ENCODE measurements at regions not wholly inside any gene's neighbourhood (a gene's known extent, or its start where the extent isn't known, plus 50 kb on each side); places are given as distances from the start of the nearest gene placed in this dataset.

DNA sequence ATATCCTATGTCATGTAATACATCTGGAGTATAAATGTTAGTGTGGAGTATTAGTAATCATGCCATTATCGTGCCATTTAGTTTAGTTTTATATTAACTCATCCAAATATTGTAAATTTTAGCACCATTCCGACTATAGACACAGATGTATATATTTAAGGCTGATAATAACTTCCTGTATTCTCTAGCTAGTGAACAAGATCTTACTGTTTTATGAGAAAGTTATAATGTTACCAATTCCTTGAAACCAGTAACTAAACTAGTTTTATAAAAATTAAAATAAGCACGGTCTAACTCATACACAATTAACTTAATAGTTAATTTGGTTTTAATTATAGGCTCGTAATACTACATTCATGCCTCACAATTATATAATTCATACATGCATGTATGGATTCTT is 808.6 kb downstream of the USP25 start:
- Mint-ChIP-seq H3K4me1 (no peaks in the 10 kb centered on the region), H3K27ac (no peak overlapping the region), H3K36me3 (ENCODE audit: low read depth) (no peaks in the 10 kb centered on the region), H3K9me3 (no peaks in the 10 kb centered on the region), H3K4me3 (no peak overlapping the region), H3K27me3 (no peaks in the 10 kb centered on the region)
- DNase-seq (no peak), ATAC-seq (no peak)

DNA sequence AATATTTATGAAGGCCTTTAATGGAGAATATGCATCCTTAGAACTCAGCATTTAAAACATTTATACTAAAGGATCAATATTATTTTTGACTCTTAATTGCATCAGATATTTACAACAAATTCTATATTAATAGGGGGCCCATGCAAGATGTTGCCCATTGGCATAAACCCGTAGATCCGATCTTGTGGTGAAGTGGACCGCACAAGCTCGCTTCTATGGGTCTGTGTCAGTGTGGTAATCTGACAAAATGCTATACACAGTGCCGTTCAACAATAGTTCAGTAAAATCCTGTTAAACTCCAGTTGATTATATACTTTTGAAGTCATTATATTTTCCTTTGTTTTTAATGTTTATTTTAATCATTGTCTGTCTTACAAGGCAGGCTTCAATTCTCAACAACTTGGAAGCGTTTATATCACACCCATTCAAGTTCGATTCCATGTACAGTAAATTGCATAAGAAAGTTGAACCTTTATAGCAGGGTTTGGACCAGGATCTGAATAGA is 809.2 kb downstream of the USP25 start:
- H3K27me3 Mint-ChIP-seq = no peaks in the 10 kb centered on the region
- H3K9me3 Mint-ChIP-seq = no peaks in the 10 kb centered on the region
- DNase-seq (no peak), ATAC-seq (no peak)
- H3K27ac Mint-ChIP-seq = no peak overlapping the region
- no peaks in the 10 kb centered on the region for H3K36me3 Mint-ChIP-seq (ENCODE audit: low read depth)
- H3K4me1 Mint-ChIP-seq = no peaks in the 10 kb centered on the region
- no peak overlapping the region for H3K4me3 Mint-ChIP-seq

DNA sequence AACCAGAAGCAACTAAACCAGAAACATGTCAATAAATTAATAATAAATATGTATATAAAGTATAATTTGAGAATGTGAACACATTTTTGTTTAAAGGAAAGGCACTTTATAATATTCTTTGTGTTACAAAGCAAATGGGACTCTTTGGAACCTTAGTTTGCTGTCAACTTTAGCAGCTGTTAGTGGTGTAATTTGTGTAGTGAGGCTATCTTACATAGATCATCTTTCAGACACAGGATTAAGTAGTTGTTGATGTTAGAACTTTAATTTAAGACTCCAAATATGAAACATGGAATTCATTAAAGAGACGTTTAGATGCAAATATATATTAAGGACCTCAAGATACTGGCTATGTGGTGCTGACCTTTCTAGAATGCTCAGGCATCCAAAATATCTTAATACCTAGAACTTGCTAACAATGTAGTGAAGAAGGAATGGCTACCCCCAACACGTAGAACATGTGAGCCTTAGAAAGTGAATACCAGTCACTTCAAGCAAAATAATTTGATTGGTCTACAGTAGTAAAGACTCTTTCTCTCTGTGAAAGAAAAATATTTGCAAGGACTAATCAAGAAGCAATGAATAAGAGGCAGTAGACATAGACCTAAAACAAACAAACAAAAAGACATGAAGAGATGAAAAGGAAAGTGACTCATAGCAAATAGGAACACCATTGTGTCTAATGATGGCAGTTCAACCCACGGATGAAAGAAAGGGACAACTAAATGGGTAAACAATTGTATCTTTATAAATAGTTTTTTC is 811.4 kb downstream of the USP25 start:
- H3K9me3 Mint-ChIP-seq = peaks cover 9% of the 10 kb centered on the region
- H3K27me3 Mint-ChIP-seq = no peaks in the 10 kb centered on the region
- no peak for ATAC-seq
- no peak for DNase-seq
- no peaks in the 10 kb centered on the region for H3K4me1 Mint-ChIP-seq
- no peak overlapping the region for H3K27ac Mint-ChIP-seq
- no peak overlapping the region for H3K4me3 Mint-ChIP-seq
- H3K36me3 Mint-ChIP-seq (ENCODE audit: low read depth) = no peaks in the 10 kb centered on the region

DNA sequence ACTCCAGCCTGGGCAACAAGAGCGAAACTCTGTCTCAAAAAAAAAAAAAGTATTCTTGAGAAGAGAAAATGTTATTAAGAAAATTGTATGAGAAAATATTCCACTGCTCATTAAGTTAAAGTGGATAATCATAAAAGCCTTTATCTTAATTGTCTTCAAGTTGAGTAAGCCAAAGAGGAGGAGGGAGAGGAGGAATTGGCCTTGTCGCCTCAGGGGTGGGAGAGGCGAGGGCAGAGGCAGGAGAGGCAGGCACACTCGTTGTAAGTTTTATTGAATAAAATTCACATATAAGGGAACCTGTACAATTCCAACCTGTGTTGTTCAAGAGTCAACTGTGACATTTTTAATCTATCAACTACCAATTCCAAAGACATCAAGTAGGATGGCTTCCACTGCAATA is 820.3 kb downstream of the USP25 start:
- ATAC-seq = no peak
- no peaks in the 10 kb centered on the region for H3K36me3 Mint-ChIP-seq (ENCODE audit: low read depth)
- no peaks in the 10 kb centered on the region for H3K4me1 Mint-ChIP-seq
- H3K9me3 Mint-ChIP-seq = peaks cover 5% of the 10 kb centered on the region
- DNase-seq = no peak
- no peaks in the 10 kb centered on the region for H3K27me3 Mint-ChIP-seq
- no peak overlapping the region for H3K27ac Mint-ChIP-seq
- H3K4me3 Mint-ChIP-seq = no peak overlapping the region

DNA sequence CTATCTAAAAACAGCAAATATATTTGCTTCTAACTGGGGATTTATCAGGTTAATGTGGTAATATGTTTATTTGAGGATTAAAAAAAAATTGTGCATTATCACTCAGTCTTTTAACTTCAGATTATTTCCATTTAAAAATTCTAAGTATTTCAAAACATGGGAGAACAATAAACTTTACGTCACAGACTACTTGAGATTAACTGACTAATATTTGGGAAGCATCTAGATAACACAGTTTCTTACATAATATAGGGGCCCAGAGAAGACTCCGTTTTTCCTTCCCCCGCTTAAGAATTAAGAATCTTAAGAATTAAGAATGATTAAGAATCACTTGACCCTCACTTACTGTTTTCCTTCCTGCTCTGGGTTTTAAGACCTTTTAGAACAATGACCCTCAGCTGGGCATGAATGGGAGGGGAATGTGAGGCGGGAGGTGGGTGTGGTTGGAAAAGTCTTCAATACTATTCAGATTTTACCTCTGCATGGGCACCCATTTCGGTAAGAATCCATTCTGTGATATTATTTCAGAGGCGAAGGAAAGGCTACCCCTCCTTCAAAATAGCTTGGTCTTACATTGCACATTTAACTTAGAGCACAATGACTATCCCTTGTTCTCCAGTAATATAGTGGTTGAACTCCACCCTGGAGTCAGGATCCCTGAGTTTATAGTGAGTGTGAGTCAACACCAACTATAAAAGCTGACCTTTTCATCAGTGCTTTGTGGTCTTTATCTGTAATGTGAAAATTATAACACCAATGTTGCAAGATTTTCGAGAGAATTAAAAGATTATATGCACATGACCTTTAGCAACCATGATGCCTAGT is 821.3 kb downstream of the USP25 start:
- DNase-seq = no peak

DNA sequence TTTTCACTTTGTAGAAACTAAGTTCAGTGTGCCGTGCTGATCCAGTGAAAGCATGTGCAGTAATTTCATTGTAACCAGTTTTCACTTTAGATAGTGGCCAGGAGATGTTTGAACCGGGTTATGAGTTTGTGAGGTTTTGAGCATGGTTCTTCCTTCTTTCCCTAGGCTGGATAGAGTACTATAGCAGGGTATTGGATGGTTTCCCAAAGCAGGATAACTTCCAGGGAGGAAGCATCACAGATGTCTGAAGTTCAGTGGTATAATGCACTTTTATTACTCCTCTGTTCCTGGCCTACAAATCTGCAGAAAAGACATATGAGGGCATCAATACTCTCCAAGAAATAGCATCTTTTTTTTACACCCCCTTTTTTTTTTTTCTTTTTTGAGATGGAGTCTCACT is 823.1 kb downstream of the USP25 start:
- DNase-seq = no peak
- Mint-ChIP-seq H3K4me1 (no peaks in the 10 kb centered on the region), H3K36me3 (ENCODE audit: low read depth) (no peaks in the 10 kb centered on the region), H3K27me3 (no peaks in the 10 kb centered on the region), H3K27ac (no peak overlapping the region), H3K9me3 (no peaks in the 10 kb centered on the region), H3K4me3 (no peak overlapping the region)
- no peak for ATAC-seq

More for the DNA sequence above, 821.3 kb downstream of the USP25 start:
- Mint-ChIP-seq H3K27ac (no peak overlapping the region), H3K27me3 (no peaks in the 10 kb centered on the region), H3K4me3 (no peak overlapping the region), H3K36me3 (ENCODE audit: low read depth) (no peaks in the 10 kb centered on the region), H3K9me3 (no peaks in the 10 kb centered on the region), H3K4me1 (no peaks in the 10 kb centered on the region)
- no peak for ATAC-seq

DNA sequence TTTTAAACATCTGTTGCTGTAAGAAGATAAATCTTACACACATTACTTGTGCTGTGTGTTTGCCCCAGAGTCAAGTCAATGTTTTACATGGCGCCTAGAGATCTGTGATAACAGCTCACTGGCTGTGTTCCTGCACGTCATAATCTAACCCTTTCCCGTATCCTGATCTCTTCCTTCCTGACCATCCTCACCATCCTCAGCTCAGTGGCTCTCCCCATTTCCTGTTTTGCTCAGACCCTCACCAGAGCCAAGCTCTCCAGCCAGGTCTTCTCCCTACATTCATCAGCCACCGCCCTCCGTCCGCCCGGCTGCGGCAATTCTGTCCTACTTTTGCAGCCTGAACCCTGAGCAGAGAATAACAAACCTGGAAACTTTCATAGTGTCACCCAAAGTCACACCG is 824.7 kb downstream of the USP25 start:
- H3K4me1 Mint-ChIP-seq = no peaks in the 10 kb centered on the region
- ATAC-seq = no peak
- no peak overlapping the region for H3K4me3 Mint-ChIP-seq
- no peaks in the 10 kb centered on the region for H3K27me3 Mint-ChIP-seq
- no peak overlapping the region for H3K27ac Mint-ChIP-seq
- no peak for DNase-seq
- H3K9me3 Mint-ChIP-seq = no peaks in the 10 kb centered on the region
- H3K36me3 Mint-ChIP-seq (ENCODE audit: low read depth) = no peaks in the 10 kb centered on the region

DNA sequence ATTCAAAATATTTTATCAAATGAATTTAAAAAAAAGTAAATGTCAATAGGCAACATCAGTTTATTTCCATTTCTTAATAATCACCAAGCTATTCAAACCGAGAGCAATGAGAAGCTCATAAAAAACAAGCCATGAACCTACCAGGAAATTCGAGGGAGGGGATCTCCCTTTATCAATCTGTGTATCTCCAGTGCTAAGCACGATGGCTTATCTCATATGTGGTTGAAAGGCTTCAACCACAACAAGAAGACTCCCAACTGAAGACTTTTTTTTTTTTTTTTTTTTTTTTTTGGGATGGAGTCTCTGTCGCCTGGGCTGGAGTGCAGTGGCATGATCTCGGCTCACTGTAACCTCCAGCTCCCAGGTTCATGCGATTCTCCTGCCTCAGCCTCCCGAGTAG is 833.3 kb downstream of the USP25 start:
- Mint-ChIP-seq H3K4me3 (no peak overlapping the region), H3K27ac (no peak overlapping the region), H3K4me1 (no peaks in the 10 kb centered on the region), H3K9me3 (no peaks in the 10 kb centered on the region), H3K27me3 (no peaks in the 10 kb centered on the region), H3K36me3 (ENCODE audit: low read depth) (no peaks in the 10 kb centered on the region)
- DNase-seq (no peak), ATAC-seq (no peak)

DNA sequence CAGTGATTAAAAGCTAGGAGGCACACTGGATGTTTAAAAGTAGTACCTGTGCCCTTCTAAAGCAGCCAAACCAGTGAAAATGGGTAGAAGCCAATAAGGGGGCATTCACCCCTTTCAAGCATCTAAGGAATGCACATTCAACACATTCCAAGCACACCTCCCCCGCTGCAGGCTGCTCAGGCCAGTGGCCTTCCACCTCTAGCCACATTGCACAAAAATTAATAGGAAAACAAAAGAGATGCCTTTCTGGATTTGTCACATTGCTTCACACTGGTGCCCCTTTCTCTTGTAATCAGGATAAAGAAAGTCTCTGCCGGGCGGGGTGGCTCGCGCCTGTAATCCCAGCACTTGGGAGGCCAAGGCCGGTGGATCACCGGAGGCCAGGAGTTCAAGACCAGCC is 834.0 kb downstream of the USP25 start:
- H3K27ac Mint-ChIP-seq = no peak overlapping the region
- no peaks in the 10 kb centered on the region for H3K36me3 Mint-ChIP-seq (ENCODE audit: low read depth)
- ATAC-seq (no peak), DNase-seq (no peak)
- H3K9me3 Mint-ChIP-seq = no peaks in the 10 kb centered on the region
- no peaks in the 10 kb centered on the region for H3K27me3 Mint-ChIP-seq
- H3K4me1 Mint-ChIP-seq = no peaks in the 10 kb centered on the region
- no peak overlapping the region for H3K4me3 Mint-ChIP-seq

DNA sequence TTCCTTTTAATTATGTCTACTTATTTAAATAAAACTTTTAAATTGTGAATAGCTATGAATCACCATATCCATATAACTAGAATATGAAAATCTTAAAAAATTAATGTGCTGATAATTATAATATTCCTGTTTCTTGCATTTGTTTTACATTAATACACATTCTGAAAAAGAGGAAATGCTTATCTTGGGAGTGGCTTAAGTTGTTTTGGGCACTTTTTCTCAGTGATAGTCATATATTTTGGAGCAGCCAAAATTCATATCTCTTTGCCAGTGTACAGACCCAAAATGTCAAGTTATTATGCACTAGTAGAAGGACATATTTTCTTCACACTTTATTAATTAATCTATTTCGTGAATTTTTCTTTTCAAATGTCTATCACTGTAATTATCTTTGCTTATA is 838.5 kb downstream of the USP25 start:
- Mint-ChIP-seq H3K4me3 (no peak overlapping the region), H3K9me3 (no peaks in the 10 kb centered on the region), H3K27me3 (no peaks in the 10 kb centered on the region), H3K27ac (no peak overlapping the region), H3K36me3 (ENCODE audit: low read depth) (no peaks in the 10 kb centered on the region), H3K4me1 (no peaks in the 10 kb centered on the region)
- ATAC-seq (no peak), DNase-seq (no peak)

DNA sequence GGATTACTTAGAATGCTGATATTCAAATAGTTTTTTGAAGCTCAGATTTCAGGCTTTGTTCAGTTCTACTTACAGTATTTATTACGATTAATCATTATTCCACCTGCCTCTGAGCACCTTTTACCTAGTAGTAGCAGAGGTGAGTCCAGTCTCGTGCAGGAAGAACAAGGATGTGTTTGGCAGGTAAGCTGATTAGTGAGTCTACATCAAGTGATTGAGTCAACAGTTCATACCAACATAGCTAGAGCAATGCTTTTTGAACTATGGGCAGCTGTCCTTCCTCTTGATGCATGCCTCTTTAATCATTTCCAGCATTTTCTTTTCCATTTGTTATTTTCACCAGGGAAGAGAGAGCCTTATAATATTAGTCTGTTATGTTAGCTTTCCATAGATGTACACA is 838.9 kb downstream of the USP25 start:
- DNase-seq (no peak), ATAC-seq (no peak)
- Mint-ChIP-seq H3K4me1 (no peaks in the 10 kb centered on the region), H3K27me3 (no peaks in the 10 kb centered on the region), H3K36me3 (ENCODE audit: low read depth) (no peaks in the 10 kb centered on the region), H3K9me3 (no peaks in the 10 kb centered on the region), H3K27ac (no peak overlapping the region), H3K4me3 (no peak overlapping the region)

DNA sequence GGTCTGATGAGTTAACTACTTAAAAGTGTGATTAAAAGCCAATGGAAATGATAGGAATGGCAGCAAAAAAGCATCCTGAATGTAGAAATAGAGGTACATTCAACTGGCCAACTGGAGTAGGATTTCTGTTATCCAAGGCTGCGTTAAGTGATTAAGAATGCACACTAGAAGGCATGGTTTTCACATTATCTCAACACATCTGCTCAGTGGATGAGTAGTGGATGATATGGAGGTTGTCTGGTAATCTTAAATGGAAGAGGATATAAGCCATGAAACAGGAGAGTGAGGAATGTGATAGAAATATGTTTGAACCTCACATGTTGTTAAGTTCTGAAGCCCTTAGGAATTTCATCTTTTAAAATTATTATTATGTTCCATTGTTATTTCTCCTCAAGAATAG is 839.9 kb downstream of the USP25 start:
- DNase-seq = no peak
- H3K36me3 Mint-ChIP-seq (ENCODE audit: low read depth) = no peaks in the 10 kb centered on the region
- no peaks in the 10 kb centered on the region for H3K4me1 Mint-ChIP-seq
- H3K4me3 Mint-ChIP-seq = no peak overlapping the region
- no peak overlapping the region for H3K27ac Mint-ChIP-seq
- ATAC-seq = no peak
- no peaks in the 10 kb centered on the region for H3K9me3 Mint-ChIP-seq
- no peaks in the 10 kb centered on the region for H3K27me3 Mint-ChIP-seq

DNA sequence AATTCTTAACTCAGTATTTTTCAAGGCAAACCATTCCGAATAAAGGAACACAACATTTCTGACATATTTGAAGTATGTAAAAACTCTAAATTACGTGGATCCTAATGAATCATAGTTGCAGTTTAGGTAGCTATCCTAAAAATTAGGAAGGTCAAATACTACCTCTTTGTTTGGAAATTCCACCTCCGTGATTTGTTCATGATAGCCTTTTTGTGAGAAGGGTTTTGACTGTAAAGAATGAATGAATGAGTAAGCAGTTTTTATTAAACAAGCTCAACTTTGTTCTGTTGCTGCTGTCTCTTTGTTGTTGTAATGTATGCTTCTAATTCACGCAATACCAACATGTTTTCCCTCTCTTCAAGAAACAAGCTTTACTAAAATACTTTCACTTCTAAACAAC is 840.4 kb downstream of the USP25 start:
- Mint-ChIP-seq H3K36me3 (ENCODE audit: low read depth) (no peaks in the 10 kb centered on the region), H3K27me3 (no peaks in the 10 kb centered on the region), H3K4me1 (no peaks in the 10 kb centered on the region), H3K4me3 (no peak overlapping the region), H3K9me3 (no peaks in the 10 kb centered on the region), H3K27ac (no peak overlapping the region)
- DNase-seq (no peak), ATAC-seq (no peak)

DNA sequence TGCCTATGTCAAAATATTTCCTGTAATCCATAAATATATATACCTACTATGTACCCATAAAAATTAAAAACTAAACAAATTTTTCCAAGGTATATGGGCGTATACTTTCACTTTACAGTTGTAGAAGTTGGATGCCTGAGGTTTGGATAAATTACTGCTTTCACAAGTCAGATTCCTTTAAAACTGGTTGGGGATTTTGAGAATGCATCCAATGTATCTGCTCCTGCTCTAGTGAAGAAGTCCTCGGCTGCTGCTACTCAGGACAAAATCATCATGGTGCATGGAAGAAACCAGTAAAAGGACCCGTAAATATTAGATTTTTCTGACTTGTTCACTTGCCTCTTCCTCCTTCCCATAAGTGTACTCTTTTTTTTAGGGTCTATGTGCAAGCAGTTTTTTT is 841.1 kb downstream of the USP25 start:
- no peaks in the 10 kb centered on the region for H3K36me3 Mint-ChIP-seq (ENCODE audit: low read depth)
- H3K9me3 Mint-ChIP-seq = no peaks in the 10 kb centered on the region
- no peaks in the 10 kb centered on the region for H3K4me1 Mint-ChIP-seq
- H3K4me3 Mint-ChIP-seq = no peak overlapping the region
- DNase-seq (no peak), ATAC-seq (no peak)
- no peaks in the 10 kb centered on the region for H3K27me3 Mint-ChIP-seq
- H3K27ac Mint-ChIP-seq = no peak overlapping the region

DNA sequence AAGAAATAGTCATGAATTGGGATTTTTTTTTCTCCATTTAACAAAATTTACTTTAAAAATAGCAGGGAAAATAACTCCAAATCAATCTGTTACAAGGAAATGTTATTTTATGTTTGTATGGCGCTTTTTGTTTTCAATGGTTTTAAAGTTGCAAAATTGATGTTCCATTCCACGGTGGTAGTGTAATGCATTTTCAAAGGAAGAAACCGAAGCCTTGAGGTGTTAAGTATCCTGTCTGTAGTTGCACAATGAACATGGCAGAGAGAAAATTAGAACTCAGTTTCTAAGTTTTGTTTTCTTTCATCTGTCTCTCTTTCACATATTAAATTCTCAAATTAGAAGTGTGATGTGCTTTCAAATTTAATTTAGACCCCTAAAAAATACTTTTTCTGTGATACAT is 841.8 kb downstream of the USP25 start:
- no peaks in the 10 kb centered on the region for H3K9me3 Mint-ChIP-seq
- H3K36me3 Mint-ChIP-seq (ENCODE audit: low read depth) = no peaks in the 10 kb centered on the region
- H3K27me3 Mint-ChIP-seq = no peaks in the 10 kb centered on the region
- ATAC-seq = no peak
- no peaks in the 10 kb centered on the region for H3K4me1 Mint-ChIP-seq
- no peak overlapping the region for H3K27ac Mint-ChIP-seq
- DNase-seq = no peak
- H3K4me3 Mint-ChIP-seq = no peak overlapping the region

All from activated naive CD8-positive, alpha-beta T cell treated with anti-CD3 and anti-CD28 coated beads, Interleukin-2, amount 50 U/mL, for 24 hours (primary cell).